Hematopoietic multipotent progenitor cell treated with erythropoietin and hydrocortisone succinate and interleukin-3 and kit ligand, for 4 days (in vitro differentiated cells): ENCODE measurements at regions not wholly inside any gene's neighbourhood (a gene's known extent, or its start where the extent isn't known, plus 50 kb on each side); places are given as distances from the start of the nearest gene placed in this dataset.
"Not testable (repeated sequence)": the region's sequence is repeated elsewhere in the genome, so short reads cannot be mapped to it uniquely, and the experiment has no call there.

ENCODE experiments used
- DNase-seq: peaks from one replicate; pipeline ENCODE4 v3.0.0-alpha.2; 2015

DNA sequence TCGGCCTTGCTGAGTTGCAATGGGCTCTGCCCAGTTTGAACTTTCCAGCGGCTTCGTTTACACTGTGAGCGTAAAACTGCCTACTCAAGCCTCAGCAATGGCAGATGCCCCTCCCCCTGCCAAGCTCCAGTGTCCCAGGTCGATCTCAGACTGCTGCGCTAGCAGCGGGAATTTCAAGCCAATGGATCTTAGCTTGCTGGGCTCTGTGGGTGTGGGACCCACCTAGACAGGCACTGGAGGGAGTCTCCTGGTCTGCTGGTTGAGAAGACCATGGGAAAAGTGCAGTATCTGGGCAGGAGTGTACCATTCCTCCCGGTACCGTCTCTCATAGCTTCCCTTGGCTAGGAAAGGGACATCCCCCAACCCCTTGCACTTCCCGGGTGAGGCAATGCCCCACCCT lies 88.2 kb downstream of the KLHL28 start:
- no peak for DNase-seq

DNA sequence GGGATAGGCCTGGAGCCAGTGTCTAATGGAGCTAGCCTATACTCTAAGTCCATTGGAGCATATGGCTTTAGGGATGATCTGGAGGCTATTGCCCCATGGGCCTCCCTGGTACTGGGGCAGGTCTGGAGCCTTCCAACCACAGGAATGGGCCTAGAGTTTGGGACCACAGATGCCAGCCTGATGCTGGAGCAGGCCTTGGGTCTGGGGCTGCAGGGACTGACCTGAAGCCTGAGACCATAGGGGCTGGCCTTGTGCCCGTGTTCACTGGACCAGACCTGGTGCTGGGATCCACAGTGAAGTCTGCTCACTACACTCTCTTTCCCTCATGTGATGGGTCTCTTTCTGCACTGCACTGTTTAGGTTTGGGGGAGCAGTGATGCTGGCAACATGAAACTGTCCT lies 95.0 kb downstream of the KLHL28 start:
- DNase-seq, result no peak

DNA sequence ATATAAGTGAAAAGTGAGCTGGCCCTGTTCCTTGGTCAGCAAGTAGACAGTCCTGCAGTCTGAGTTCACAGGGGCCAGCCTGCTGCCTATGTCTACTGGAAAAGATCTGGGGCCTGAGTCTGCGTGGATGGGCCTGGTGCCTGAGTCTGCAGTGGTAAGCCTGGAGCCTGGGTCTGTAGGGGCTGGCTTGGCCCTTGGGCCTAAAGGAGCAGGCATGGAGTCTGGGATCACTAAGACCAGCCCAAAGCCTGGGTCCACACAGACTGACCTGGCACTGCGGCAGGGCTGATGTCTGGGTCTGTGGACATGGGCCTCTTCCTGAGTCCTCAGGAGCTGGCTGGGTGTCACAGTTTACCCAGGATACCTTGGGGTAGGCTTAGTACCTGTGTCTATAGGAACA lies 95.4 kb downstream of the KLHL28 start:
- DNase-seq, result no peak

DNA sequence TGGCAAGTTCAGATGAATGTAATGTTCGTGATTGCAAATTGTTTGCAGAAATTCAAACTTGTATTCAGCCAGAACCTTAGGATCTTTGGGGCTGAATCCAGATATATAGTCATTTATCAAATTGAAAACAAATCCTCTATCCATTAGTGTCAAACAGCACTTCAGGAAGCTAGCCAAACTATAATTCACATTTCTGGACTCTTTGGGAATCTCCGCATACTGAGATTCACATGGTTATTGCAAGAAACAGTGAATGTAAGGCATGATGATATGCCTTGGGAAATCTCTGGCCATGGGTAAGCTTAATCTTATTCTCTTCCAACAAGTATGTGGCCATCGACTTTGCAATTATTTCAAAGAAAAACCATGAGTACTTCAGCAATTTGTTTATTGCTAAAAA lies 98.5 kb downstream of the KLHL28 start:
- DNase-seq, result no peak

DNA sequence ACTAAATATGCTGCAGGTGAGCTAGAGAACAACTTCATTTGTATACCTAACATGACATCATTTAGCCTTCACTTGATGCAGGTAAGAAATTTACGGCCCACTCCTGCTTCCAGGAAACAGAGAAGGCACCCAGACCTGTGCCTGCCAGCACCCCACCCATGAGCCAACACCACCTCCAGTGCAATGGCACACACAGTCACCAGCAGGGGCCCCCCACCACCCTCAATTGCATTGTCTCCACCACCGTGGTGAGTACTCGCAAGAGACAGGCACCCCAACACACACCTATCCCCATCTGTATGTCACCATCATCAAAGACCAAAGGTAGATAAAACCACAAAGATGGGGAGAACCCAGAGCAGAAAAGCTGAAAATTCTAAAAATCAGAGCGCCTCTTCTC lies 107.6 kb downstream of the KLHL28 start:
- no peak for DNase-seq

DNA sequence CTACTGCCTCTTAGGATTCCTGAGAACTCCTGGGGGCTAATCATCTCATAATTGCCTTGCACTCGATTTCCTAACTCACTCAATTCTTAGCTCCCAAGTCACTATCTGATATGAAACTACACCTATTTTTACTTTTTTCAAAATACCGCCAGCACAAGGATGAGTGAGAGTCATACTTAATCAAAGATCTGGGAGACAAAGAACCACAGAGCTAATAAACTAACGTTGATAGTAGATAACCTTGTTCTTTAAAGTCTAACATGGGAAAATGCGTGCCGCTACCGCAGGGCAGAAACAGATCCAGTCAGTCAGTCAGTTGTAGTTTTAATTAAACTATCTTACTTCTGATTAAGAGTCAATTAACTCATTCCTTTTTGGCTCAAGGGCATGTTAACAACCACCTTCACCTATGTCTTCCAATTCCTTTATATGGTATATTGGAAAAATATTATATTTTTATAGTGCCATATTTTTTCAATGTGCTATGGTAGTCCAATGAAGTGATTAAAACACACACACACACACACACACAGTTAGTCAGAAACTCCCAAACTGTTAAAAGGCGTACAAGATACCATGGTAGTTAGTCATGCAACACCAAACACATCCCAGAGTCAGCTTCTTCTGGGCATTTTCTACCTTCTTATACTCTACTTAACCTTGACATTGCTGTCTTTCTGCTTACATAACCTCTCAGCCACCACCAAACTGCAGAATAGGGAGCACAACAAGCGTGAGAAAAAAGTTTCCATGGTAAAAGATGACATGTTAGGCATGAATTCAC lies 114.0 kb downstream of the KLHL28 start:
- DNase-seq, result no peak

DNA sequence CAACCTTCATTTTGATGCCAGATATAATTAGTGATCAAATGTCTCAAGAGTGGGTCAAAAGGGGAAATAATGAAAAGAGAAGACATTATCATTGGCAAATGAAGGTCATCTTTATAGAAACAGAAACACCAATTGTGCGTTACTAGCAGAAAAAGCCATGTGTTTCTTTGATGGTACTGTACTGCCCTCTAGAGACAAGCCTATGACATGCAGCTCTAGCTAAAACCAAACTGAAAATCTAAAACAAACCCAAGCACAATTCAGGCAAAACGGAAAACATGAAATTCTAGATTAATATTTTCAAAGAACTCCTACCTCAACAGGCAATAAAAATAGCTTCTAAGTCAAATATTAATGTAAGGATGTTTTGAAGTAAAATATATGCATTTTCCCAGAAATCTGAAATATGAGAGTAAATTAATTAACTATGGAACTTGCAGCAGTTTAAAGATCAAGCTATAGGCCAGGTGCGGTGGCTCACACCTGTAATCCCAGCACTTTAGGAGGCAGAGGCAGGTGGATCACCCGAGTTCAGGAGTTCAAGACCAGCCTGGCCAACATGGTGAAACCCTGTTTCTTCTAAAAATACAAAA lies 115.4 kb downstream of the KLHL28 start:
- peak; percentile 72 for DNase-seq

DNA sequence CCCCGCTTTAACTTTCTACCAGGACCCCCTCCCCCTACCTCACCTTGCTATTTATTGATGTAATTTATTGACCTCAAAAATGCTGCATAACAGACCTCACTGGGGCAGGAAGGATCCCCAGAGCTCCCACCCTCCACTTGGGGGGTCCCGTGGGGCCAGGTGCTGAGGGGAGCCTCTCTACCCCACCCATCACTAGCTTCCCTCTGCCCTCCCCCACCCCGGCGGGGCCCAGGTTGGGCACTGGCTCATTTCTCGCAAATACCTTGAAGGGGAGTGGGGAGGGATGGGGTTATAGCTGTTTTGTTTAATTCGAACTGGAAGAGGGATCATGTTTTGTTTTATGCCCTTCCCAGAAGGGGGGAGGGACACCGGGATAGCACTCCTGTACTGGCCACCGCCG lies 125.8 kb downstream of the KLHL28 start:
- not testable (repeated sequence) for DNase-seq

DNA sequence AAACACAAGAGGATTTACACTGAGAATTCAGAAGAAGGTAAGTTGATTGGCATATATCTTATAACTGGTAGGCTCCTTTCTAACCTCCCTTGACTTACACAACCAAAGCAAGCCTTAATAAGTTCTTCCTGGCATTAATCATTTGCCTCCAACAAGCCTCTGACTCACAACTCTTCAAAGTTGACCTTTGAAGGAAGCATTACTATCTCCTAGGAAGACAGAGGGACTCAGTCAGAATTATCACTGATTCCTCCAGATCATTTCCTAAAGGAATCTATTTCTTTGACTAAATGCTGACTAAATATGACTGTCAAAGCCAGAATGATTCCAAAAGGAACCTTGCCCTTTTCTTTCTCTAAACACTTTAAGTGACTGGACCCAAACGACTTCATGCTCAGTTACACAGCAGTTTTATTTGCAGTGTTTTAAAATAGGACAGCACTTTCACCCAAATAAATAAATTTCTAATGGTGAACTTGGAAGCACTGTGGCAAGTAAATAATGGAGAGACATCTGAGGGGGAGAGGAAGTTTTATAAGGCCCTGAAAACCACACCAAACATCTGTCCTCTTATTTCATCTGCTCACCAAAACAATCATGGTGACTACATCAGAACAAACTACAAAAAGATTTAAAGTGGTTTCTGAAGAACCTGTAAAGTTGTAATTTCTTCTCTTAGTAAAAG lies 128.2 kb downstream of the KLHL28 start:
- DNase-seq, result no peak

DNA sequence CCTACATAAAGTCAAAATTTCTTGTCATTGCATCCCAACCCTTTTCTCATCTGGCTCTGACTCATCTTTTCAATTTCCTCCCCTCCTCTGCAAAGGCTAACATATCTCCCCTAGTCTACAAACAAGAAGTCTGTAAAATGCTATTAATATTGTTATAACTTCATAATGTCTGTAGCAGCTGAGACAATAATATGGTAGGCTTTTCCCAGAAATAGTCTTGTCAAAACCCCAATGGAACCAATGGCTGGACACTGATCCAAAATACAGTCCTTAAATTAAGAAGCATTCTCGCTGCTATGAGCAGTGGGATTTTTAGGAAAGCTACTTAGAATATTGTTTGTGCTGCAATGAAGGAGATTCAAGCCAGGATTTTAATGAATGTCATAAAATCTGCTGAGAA lies 131.4 kb downstream of the KLHL28 start:
- DNase-seq, result no peak

DNA sequence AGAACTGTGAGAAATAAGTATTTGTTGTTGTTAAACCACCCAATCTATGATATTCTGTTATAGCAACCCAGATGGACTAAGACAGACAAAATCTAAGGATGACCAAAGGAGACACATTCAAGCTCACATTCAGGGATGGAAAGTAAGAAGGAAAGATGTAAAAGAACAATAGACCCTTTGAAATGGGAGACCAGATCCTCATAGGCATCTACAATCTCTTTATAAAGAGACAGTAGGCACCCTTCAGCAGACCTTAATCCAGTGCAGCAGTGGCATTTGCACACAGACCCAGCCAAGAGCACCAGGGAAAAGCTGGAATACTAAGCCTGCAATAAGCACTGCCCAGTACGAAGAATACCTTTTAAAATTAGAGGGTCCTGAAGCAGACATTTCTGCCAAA lies 132.7 kb downstream of the KLHL28 start:
- no peak for DNase-seq

DNA sequence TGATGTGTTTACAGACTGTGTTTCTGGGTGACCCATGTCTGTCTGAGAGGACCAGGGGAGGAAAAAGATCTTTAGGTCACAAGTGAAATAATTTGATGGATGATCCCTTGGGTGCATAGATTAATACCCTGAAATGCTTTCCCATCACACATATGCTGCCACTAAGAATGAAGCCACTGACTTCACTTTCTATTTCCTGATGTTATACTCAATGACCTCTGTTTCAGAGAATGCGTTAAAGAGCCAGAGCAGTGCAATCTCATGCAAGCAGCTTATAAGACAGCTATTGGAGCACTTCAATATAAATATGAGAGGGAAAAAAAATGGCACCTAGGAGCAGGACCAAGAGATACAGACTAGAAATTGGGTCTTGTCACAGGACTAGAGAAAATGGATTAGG lies 133.7 kb downstream of the KLHL28 start:
- DNase-seq, result no peak

DNA sequence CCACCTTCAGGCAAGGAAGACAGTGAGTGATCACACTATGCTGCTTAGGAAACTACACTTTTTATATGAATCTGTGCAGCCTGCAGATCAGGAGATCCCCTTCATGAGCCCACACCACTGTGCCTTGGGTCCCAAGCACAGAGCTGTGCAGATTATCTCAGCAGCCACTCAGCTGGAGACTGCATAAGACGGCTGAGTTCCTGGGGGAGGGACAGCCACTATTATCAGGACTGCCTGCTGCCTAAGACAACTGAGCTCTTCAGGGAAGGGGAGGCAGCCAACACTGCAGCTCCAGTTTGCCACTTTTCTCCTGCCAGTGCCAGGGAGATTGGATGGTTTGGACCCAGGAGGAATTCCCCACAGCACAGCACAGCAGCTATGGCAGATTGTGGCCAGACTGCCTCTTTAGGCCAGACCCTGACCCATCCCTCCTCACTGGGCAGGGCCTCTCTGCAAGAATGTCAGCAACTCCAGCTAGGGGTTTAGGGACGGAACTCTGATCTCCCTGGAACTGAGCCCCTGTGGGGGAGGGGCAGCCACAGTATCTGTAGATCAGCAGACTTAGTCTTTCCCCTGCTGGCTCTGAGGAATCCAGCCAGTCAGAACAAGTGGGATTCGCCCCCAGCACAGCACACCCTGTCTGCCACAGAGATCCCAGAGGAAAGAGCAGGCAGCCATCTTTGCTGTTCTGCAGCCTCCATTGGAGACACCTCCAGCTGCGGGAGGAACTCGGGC lies 141.3 kb downstream of the KLHL28 start:
- DNase-seq, result no peak

DNA sequence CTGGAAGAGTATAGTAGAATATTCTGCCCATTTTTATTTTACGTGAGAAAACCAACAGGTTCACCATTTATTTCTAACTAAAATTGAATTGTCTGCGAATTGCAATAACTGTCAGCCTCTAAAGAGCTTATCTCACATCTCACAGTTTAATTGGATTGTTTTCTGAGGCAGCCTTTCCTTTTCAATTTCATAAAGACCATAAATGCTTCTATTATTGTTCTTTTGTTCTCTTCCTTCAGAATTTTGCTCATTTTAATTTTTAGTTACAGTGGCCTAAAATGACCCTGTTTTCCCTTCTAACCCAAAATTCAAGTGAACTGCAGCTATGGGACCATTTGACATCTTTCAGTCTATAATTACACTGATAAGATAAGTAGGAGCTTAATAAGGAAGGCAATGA lies 147.6 kb downstream of the KLHL28 start:
- DNase-seq, result no peak

DNA sequence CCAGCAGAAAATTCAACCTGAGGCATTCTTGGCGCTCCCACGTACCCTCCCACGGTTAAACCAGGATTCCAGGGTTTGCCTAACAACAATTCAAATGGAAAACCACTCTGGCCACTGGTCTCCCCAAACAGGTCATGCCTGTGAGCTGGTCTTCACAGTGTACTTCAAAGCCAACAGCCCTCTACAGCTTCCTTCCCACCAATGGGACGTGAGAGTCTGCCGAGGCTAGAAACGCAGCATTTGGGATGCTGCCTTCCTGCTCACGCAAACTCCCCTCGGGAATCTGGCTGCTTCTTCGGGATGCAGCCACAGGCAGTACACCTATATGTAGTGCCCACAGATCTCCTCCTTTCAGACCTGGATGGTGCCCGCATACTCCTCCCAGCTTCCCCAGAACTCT lies 149.1 kb downstream of the KLHL28 start:
- no peak for DNase-seq

DNA sequence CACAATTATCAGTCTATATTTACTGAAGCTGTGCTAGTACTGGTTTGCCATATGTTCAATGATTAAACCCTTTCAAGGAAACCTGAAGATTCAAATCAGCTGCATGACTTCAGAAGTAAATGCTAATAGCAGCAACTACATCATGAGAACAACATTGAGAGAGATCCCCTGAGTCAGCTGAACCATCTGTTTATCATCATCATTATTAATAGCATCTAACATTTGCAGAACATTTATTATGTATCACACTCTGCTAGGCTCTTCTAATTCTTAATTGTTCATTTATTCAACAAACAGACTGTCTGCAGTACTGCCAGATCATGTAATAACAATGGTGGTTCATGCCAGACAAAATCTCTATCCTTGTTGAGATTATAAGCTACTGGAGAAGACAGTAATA lies 157.4 kb downstream of the KLHL28 start:
- DNase-seq, result no peak

DNA sequence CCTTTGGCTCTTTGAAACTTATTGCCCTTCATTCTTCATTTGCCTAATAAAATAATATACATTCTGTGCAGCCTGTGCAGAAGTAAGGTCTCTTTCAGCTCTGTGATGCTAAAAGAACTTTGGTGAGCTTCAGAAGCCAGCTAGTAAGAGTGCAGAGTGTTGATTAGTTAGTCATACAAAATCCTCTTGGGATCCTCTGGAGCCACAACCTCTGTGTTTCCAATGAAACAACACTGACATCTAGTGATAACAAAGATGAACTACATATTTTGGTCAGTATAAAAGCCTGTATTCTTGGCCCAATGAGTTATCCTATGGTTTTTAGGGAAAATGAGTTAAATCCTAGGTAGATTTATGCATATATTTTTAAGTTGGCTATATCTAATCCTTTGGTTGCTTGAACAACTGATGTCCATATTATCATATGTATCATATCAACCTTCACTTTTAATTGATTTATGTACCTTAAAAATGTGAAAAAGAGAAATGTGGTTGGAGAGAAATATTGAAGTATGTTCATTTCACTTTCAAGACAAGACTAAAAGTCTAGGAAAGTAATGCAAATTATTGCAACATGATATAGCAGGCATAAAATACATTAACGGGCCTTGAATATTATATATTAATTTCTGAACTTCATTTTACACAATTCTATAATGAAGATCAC lies 158.4 kb downstream of the KLHL28 start:
- DNase-seq, result peak; percentile 64

DNA sequence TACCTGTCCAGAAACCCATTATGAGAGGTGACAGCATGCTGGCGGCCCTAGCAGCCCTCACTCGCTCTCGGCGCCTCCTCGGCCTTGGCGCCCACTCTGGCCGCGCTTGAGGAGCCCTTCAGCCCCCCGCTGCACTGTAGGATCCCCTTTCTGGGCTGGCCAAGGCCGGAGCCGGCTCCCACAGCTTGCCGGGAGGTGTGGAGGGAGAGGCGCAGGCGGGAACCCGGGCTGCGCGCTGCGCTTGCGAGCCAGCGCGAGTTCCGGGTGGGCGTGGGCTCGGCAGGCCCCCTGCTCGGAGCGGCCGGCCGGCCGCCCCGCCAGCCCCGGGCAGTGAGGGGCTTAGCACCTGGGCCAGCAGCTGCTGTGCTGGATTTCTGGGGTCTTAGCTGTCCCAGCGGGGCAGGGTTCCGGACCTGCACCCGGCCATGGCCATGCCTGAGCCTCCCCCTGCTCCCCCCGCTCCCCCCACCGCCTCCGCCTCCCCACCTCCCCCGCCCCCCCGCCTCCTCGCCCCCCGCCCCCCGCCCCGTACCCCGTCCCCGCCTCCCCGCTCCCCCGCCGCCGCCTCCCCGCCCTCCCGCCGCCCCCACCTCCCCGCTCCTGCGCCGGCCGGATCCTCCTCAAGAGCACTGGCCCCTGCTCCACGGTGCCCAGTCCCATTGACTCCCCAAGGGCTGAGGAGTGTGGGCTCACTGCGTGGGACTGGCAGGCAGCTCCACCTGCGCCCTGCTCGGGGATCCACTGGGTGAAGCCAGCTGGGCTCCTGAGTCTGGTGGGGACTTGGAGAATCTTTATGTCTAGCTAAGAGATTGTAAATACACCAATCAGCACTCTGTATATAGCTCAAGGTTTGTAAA lies 163.1 kb downstream of the KLHL28 start:
- no peak for DNase-seq

DNA sequence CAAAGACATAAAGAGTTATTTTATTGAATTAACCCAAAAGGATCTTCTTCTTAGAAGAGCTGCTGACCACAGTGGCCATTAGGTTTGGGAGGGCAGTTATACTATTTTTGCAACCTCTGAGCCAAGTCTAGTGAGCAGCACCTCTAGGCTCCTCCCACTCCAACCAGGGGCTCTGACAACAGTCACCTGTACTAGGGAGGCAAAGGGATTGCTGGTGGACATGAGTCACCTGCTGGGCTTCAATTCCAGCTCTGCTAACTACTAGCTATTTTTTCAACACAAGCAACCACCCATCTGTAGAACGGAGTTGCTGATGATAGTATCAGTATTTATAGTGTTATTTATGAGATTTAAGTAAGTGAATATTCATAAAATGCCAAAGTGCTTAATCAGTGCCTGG lies 166.0 kb downstream of the KLHL28 start:
- DNase-seq, result no peak

DNA sequence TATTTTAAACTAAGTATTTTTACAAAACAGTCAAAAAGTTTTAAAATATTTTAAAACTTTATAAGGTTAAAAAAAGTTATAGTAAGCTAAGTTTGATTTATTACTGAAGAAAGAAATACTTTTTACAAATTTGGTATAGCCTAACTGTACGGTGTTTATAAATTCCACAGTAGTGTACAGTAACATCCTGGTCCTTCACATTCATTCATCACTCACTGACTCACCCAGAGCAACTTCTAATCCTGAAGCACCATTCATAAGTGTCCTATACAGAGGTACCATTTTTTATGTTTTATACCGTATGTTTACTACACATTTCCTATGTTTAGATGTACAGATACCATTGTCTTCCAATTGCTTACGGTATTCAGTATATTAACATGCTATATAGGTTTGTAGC lies 170.0 kb downstream of the KLHL28 start:
- no peak for DNase-seq

DNA sequence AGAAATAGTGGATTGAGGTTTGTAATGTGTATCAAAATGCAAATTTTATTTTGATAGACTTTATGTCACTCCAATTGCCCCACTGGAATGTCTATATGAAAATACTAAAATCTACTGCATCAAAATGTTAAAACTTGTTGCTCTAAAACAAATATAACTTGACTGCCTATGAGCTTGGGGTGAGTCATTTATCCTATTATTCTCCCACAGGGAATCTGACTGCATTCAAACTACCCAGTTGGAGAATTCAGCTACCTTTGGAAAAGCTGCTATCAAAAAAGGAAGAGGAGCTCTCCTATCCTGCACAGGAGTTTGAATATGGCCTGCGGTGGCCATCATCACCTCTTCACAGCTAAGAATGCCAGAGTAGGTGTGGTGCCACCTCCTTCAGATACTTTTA lies 173.1 kb downstream of the KLHL28 start:
- no peak for DNase-seq

DNA sequence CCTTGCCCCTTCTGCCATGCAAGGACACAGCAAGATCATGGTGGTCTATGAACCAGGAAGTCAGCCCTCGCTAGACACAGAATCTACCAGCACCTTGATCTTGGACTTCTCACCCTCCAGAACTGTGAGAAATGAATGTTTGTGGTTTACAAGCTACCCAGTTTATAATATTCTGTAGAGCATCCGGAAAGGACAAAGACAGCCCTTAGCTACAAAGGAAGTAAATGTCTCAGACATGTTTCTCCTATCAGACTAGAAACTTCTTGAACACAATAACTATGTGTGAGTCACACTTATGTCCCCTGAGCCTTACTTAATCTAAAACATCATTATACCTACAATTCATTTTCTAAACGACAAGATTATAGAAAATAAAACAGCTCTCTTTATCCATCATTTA lies 176.7 kb downstream of the KLHL28 start:
- DNase-seq, result no peak
